ENCODE measurements at regions not wholly inside any gene's neighbourhood (a gene's known extent, or its start where the extent isn't known, plus 50 kb on each side); places are given as distances from the start of the nearest gene placed in this dataset.

DNA sequence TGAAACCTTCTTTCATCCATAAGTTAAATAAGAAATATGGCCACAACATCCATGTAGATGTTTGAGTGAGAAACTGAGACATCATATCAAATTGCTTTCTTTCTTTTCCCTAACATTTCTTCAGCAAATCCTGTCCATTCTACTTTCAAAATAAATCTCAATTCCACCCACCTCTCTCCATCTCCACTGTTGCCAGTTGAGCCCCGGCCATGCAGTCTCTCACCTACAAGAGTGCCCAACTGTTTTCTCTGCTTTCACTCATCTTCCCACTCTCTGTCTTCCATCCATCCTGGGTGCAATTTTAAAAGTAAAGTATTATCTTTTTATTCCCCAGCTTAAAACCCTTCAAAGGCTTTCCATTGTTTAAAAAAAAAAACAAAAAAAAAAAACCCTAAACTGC lies 260.4 kb downstream of the DEPDC1B start:
- H3K9ac ChIP-seq (ENCODE audit: low read depth, low read length, poor library complexity, severe bottlenecking) = no peak overlapping the region
- no peak overlapping the region for H3K4me3 ChIP-seq (ENCODE audit: low read length, poor library complexity, severe bottlenecking)
- no peaks in the 10 kb centered on the region for H3K9me2 ChIP-seq (replicated peaks; ENCODE audit: low read depth, low read length)
- no peaks in the 10 kb centered on the region for H3K36me3 ChIP-seq (ENCODE audit: insufficient read depth, low read length)
- H3F3A ChIP-seq (ENCODE audit: low read depth) = no peaks in the 10 kb centered on the region
- H3K27me3 ChIP-seq (ENCODE audit: insufficient read depth, low read length, poor library complexity, severe bottlenecking) = no peaks in the 10 kb centered on the region
- H3K4me2 ChIP-seq (ENCODE audit: low read depth, low read length, poor library complexity, severe bottlenecking) = no peak overlapping the region
- H3K9me3 ChIP-seq (ENCODE audit: insufficient read depth, low read depth, low read length) = no peaks in the 10 kb centered on the region
- TF ChIP-seq CTCF (conservative IDR thresholded peaks at IDR 0.05; ENCODE audit: low read length) (no peak), EZH2phosphoT487 (IDR thresholded peaks at IDR 0.05; ENCODE audit: borderline replicate concordance) (no peak)
- H3K79me2 ChIP-seq (ENCODE audit: insufficient read depth, low read length) = no peaks in the 10 kb centered on the region
- H3K4me1 ChIP-seq (ENCODE audit: insufficient read depth, low read length, poor library complexity, severe bottlenecking) = no peaks in the 10 kb centered on the region
- no peak overlapping the region for H2AFZ ChIP-seq (ENCODE audit: low read length)
- H4K20me1 ChIP-seq (ENCODE audit: insufficient read depth, low read length, poor library complexity, severe bottlenecking) = no peaks in the 10 kb centered on the region

DNA sequence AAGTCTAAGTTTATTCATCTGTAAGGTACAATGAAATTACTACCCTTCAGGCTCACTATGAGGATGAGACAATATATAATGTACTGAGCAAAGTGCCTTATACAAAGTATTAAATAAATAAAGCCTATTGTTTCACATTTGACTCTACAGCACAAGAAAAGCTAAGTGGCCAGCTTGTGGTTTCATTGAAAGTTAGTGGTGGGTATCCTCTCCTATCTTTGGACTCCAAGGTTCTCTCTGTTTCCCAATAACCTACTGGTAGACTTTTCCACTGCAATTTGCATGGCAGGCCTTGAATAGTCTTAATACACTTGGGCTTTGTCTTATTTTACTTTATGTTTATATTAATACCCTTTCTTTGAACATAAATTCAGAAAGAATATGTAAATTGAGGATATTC lies 262.7 kb downstream of the DEPDC1B start:
- H3K9me3 ChIP-seq (ENCODE audit: insufficient read depth, low read depth, low read length) = no peaks in the 10 kb centered on the region

DNA sequence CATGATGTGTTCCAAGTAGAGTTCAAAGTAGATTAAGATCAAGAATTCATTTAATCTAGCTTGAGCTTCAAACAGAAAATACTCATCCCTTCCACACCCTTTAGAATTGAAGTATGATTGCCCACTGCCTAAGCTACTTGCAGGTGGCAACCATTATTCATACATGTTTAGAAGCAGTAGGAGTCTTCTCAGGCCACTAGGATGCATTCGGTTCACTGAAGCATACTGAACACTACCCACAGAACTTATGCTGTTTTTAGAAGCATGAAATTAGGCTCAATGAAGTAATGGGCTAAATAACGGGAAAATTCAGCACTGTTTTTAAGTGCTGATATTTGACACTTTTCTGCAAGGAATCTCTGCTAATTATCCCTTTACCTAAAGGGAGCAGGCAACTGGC lies 263.4 kb downstream of the DEPDC1B start:
- Histone ChIP-seq H3K9me2 (replicated peaks; ENCODE audit: low read depth, low read length) (no peaks in the 10 kb centered on the region), H4K20me1 (ENCODE audit: insufficient read depth, low read length, poor library complexity, severe bottlenecking) (no peaks in the 10 kb centered on the region), H3K36me3 (ENCODE audit: insufficient read depth, low read length) (no peaks in the 10 kb centered on the region), H3K4me2 (ENCODE audit: low read depth, low read length, poor library complexity, severe bottlenecking) (no peak overlapping the region), H3K27me3 (ENCODE audit: insufficient read depth, low read length, poor library complexity, severe bottlenecking) (no peaks in the 10 kb centered on the region), H3F3A (ENCODE audit: low read depth) (no peaks in the 10 kb centered on the region), H3K9me3 (ENCODE audit: insufficient read depth, low read depth, low read length) (no peaks in the 10 kb centered on the region), H3K4me3 (ENCODE audit: low read length, poor library complexity, severe bottlenecking) (no peak overlapping the region), H3K9ac (ENCODE audit: low read depth, low read length, poor library complexity, severe bottlenecking) (no peak overlapping the region), H3K79me2 (ENCODE audit: insufficient read depth, low read length) (no peaks in the 10 kb centered on the region), H3K4me1 (ENCODE audit: insufficient read depth, low read length, poor library complexity, severe bottlenecking) (no peaks in the 10 kb centered on the region), H2AFZ (ENCODE audit: low read length) (no peak overlapping the region)
- no peak for TF ChIP-seq EZH2phosphoT487 (IDR thresholded peaks at IDR 0.05; ENCODE audit: borderline replicate concordance)
- TF ChIP-seq CTCF (conservative IDR thresholded peaks at IDR 0.05; ENCODE audit: low read length) = no peak

More for the DNA sequence above, 262.7 kb downstream of the DEPDC1B start:
- H3K4me3 ChIP-seq (ENCODE audit: low read length, poor library complexity, severe bottlenecking) = no peak overlapping the region
- H3K36me3 ChIP-seq (ENCODE audit: insufficient read depth, low read length) = no peaks in the 10 kb centered on the region
- no peaks in the 10 kb centered on the region for H4K20me1 ChIP-seq (ENCODE audit: insufficient read depth, low read length, poor library complexity, severe bottlenecking)
- no peaks in the 10 kb centered on the region for H3K9me2 ChIP-seq (replicated peaks; ENCODE audit: low read depth, low read length)
- H3K27me3 ChIP-seq (ENCODE audit: insufficient read depth, low read length, poor library complexity, severe bottlenecking) = no peaks in the 10 kb centered on the region
- no peak overlapping the region for H3K4me2 ChIP-seq (ENCODE audit: low read depth, low read length, poor library complexity, severe bottlenecking)
- no peaks in the 10 kb centered on the region for H3F3A ChIP-seq (ENCODE audit: low read depth)
- no peak for TF ChIP-seq CTCF (conservative IDR thresholded peaks at IDR 0.05; ENCODE audit: low read length)
- no peak for TF ChIP-seq EZH2phosphoT487 (IDR thresholded peaks at IDR 0.05; ENCODE audit: borderline replicate concordance)
- H2AFZ ChIP-seq (ENCODE audit: low read length) = no peak overlapping the region
- H3K9ac ChIP-seq (ENCODE audit: low read depth, low read length, poor library complexity, severe bottlenecking) = no peak overlapping the region
- H3K4me1 ChIP-seq (ENCODE audit: insufficient read depth, low read length, poor library complexity, severe bottlenecking) = no peaks in the 10 kb centered on the region
- no peaks in the 10 kb centered on the region for H3K79me2 ChIP-seq (ENCODE audit: insufficient read depth, low read length)

Measured in Loucy (cell line).